Germinal center (tissue), 1 donor: ENCODE measurements at regions not wholly inside any gene's neighbourhood (a gene's known extent, or its start where the extent isn't known, plus 50 kb on each side); places are given as distances from the start of the nearest gene placed in this dataset.
"Not testable (repeated sequence)": the region's sequence is repeated elsewhere in the genome, so short reads cannot be mapped to it uniquely, and the experiment has no call there.

Source experiments
- DNase-seq: peaks from one replicate; pipeline ENCODE4 v3.0.0; 2012; ENCODE audit warnings: mixed read lengths, low spot score

GRCh38 chr6:147911686-147912085, 403.2 kb downstream of the SAMD5 start:
- DNase-seq: no peak

DNA sequence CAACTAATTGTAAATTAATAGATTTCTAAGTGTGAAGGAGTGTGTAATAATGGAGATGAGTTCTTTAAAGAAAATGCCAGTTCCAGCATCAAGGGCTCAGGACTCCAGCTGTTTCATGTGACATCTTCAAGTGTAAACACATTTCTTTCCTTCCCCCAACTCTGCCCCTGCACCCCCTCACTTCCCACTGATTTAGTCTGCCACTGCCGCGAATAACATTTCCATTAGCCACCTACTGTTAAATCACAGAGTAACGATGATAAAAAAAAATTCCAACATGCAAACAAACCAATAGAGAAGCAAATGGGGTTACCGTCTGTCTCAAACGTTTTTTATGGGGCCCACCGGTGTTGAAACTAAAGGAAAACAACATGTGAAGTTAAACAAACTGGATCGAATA, 414.3 kb downstream of the SAMD5 start:
- DNase-seq: no peak

GRCh38 chr6:147924598-147924997, 416.1 kb downstream of the SAMD5 start:
- DNase-seq: no peak

DNA sequence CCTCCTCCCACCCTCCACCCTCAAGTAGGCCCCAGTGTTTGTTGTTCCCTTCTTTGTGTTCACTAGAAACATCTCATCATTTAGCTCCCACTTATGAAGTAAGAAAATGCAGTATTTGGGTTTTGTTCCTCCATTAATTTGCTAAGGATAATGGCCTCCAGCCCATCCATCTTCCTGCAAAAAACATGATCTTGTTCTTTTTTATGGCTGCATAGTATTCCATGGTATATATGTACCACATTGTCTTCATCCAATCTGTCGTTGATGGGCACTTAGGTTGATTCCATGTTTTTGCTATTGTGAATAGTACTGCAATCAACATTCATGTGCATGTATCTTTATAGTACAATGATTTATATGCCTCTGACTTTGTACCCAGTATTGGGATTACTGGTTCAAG, 416.8 kb upstream of the SASH1 start:
- no peak for DNase-seq

- DNase-seq: no peak
Observed at GRCh38 chr6:147930745-147931144, 411.9 kb upstream of the SASH1 start.

- DNase-seq: no peak
Observed at GRCh38 chr6:147933224-147933623, 409.4 kb upstream of the SASH1 start.

GRCh38 chr6:147935656-147936055, 407.0 kb upstream of the SASH1 start:
- DNase-seq: no peak

GRCh38 chr6:147936703-147937470, 405.8 kb upstream of the SASH1 start:
- no peak for DNase-seq

GRCh38 chr6:147941143-147941542, 401.5 kb upstream of the SASH1 start:
- no peak for DNase-seq

DNA sequence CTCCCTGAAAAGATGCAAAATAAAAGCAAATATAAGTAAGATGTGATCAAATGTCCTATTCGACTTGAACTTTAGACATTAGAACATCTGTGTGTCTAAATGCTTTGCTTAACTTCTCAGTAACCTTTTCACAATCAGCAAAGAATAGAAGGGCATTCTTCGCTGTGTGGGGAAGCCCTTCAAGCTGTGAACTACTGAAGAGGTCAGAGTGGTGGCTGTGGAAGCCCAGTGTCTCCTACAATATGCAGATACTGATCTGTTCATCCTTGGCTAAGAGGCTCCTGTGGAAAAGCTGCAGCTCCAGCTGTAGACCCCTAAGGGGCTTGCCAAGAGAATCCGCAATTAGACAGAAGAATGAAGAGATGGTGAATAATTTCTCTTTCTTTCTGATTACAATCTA, 400.3 kb upstream of the SASH1 start:
- no peak for DNase-seq

GRCh38 chr6:147944122-147944521, 398.5 kb upstream of the SASH1 start:
- DNase-seq: no peak

- no peak for DNase-seq
Observed at GRCh38 chr6:147947521-147947920, 395.1 kb upstream of the SASH1 start.

DNA sequence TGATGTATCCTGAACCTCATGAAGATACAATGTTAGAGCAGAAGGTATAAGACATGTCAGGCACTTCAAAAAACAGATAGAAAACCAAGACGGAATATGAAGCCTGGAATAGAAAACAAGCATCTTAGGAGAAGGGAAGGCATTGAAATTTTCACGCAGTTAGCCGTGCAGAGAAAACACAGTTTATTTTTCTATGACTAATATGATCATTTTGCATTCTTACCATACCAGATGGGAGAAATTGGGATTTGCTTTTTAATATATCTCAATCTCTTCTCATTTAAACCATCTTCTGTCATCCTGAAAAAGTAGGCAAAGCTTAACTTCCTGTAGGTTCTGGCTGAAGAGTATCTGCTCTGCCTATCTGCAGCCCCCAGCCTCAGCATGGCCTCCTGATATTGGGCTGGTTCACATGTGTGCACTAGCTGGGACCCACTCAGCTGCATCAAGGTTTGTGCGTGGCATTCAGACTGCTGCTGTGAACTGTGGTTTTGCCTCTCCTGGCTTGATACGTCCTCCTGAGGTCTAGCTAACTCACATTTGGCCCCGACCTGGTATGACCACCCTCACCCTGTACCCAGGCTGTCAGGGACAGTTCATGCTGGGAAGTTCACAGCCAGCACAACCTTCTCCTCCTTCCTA, 392.5 kb upstream of the SASH1 start:
- no peak for DNase-seq

DNA sequence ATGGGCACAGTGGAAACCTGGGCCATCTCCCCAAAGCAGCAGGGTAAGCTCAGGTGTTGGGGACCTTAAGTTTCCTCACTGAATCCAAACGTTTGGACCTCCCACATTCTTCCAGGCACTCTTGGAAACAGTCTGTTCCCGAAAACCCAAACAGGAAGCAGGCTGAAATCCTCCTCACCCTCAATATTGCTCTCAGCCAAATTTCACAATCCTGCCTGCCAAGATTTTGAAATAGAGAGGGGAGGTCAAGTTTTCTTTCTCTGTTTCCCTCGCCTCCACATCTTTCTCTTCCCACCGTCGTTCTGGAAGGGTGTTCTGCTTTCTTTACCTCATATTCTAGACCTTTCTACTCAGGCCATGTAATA, 392.0 kb upstream of the SASH1 start:
- DNase-seq: no peak

DNA sequence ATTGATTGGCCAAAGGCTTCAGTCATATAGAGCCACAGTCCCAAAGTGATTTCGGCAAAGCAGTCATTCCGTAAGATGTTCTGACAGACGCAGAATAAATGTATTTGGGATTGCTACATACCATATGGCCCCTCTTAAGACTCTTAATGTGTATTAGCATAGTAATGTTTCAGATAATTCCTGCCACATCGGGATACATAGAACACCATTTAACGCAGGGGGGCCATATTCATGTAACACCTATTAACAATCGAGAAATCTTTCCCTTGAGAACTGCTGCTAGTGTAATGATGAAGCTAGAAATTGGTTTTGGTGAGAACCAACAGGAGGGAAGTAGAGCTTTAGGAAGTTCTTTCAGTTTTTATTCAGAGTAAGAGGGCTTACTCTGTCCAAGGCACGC, 390.9 kb upstream of the SASH1 start:
- DNase-seq: no peak

GRCh38 chr6:147954938-147955337, 387.7 kb upstream of the SASH1 start:
- no peak for DNase-seq

- no peak for DNase-seq
Observed at GRCh38 chr6:147958683-147959082, 384.0 kb upstream of the SASH1 start.

GRCh38 chr6:147961481-147962141, 381.0 kb upstream of the SASH1 start:
- DNase-seq: no peak

GRCh38 chr6:147965448-147965847, 377.2 kb upstream of the SASH1 start:
- not testable (repeated sequence) for DNase-seq

- no peak for DNase-seq
Observed at GRCh38 chr6:147970970-147971369, 371.7 kb upstream of the SASH1 start.

- DNase-seq: no peak
Observed at GRCh38 chr6:147972448-147972847, 370.2 kb upstream of the SASH1 start.

- DNase-seq: no peak
Observed at GRCh38 chr6:147973806-147974205, 368.8 kb upstream of the SASH1 start.

GRCh38 chr6:147974376-147974775, 368.3 kb upstream of the SASH1 start:
- no peak for DNase-seq
